BE2C (cell line): ENCODE measurements at regions not wholly inside any gene's neighbourhood (a gene's known extent, or its start where the extent isn't known, plus 50 kb on each side); places are given as distances from the start of the nearest gene placed in this dataset.

Experiments used
- DNase-seq: peaks from one replicate; pipeline ENCODE4 v3.0.0-alpha.2; 2020
- H3K27me3 ChIP-seq: fragments of 250-450 bp; sonication (Bioruptor Pico); 2 replicates; pipeline ENCODE4 v1.5.1; 2020; ENCODE audit warnings: mild to moderate bottlenecking
- H3K36me3 ChIP-seq: fragments of 250-450 bp; sonication (Bioruptor Pico); 2 replicates; pipeline ENCODE4 v1.5.1; 2020; ENCODE audit warnings: mild to moderate bottlenecking
- H3K4me1 ChIP-seq: fragments of 250-450 bp; sonication (Bioruptor Pico); 2 replicates; pipeline ENCODE4 v1.5.1; 2020
- H3K4me3 ChIP-seq: 2 replicates; pipeline ENCODE4 v1.5.1; 2011; ENCODE audit warnings: low read depth, low read length
- H3K9me3 ChIP-seq: fragments of 250-450 bp; sonication (Bioruptor Pico); 2 replicates; pipeline ENCODE4 v1.5.1; 2020
- CTCF ChIP-seq: IDR thresholded peaks from 2 replicates; pipeline ENCODE4 v1.5.1; 2012; ENCODE audit warnings: mild to moderate bottlenecking, low read depth, low read length

GRCh38 chr18:59963229-59963628 lies 63.4 kb downstream of the PMAIP1 start:
- no peak overlapping the region for H3K4me3 ChIP-seq
- no peak for TF ChIP-seq CTCF
- no peaks in the 10 kb centered on the region for H3K36me3 ChIP-seq
- no peak for DNase-seq
- H3K27me3 ChIP-seq, result no peaks in the 10 kb centered on the region
- H3K9me3 ChIP-seq, result no peaks in the 10 kb centered on the region
- H3K4me1 ChIP-seq, result 0 out of 2 replicates have a peak, but pooled peaks cover 2% of the 10 kb centered on the region

GRCh38 chr18:59961070-59961469 lies 61.3 kb downstream of the PMAIP1 start:
- Histone ChIP-seq H3K4me3 (no peak overlapping the region), H3K36me3 (no peaks in the 10 kb centered on the region), H3K4me1 (peaks cover 2% of the 10 kb centered on the region; the same call in 1 of the 2 replicates), H3K27me3 (no peaks in the 10 kb centered on the region), H3K9me3 (no peaks in the 10 kb centered on the region)
- DNase-seq, result no peak
- no peak for TF ChIP-seq CTCF

GRCh38 chr18:59960272-59960671 lies 60.5 kb downstream of the PMAIP1 start:
- Histone ChIP-seq H3K4me3 (no peak overlapping the region), H3K9me3 (no peaks in the 10 kb centered on the region), H3K27me3 (no peaks in the 10 kb centered on the region), H3K36me3 (no peaks in the 10 kb centered on the region), H3K4me1 (peaks cover 2% of the 10 kb centered on the region; the same call in 1 of the 2 replicates)
- no peak for TF ChIP-seq CTCF
- no peak for DNase-seq

GRCh38 chr18:59959606-59960005 lies 59.8 kb downstream of the PMAIP1 start:
- DNase-seq, result no peak
- no peaks in the 10 kb centered on the region for H3K36me3 ChIP-seq
- no peak overlapping the region for H3K4me3 ChIP-seq
- H3K4me1 ChIP-seq, result peaks cover 2% of the 10 kb centered on the region; the same call in 1 of the 2 replicates
- no peaks in the 10 kb centered on the region for H3K9me3 ChIP-seq
- no peak for TF ChIP-seq CTCF
- H3K27me3 ChIP-seq, result no peaks in the 10 kb centered on the region

GRCh38 chr18:59959073-59959472 lies 59.3 kb downstream of the PMAIP1 start:
- Histone ChIP-seq H3K4me1 (peaks cover 2% of the 10 kb centered on the region; the same call in 1 of the 2 replicates), H3K27me3 (no peaks in the 10 kb centered on the region), H3K36me3 (no peaks in the 10 kb centered on the region), H3K4me3 (no peak overlapping the region), H3K9me3 (no peaks in the 10 kb centered on the region)
- TF ChIP-seq CTCF, result no peak
- no peak for DNase-seq

GRCh38 chr18:59957957-59958356 lies 58.2 kb downstream of the PMAIP1 start:
- DNase-seq, result peak; percentile 92
- H3K4me1 ChIP-seq, result peaks cover 2% of the 10 kb centered on the region; the same call in 1 of the 2 replicates

More at GRCh38 chr18:59957957-59958356, 58.2 kb downstream of the PMAIP1 start:
- Histone ChIP-seq H3K36me3 (no peaks in the 10 kb centered on the region), H3K9me3 (no peaks in the 10 kb centered on the region), H3K27me3 (no peaks in the 10 kb centered on the region), H3K4me3 (no peak overlapping the region)
- TF ChIP-seq CTCF, result no peak
